GM19395 (cell line): ENCODE measurements at regions not wholly inside any gene's neighbourhood (a gene's known extent, or its start where the extent isn't known, plus 50 kb on each side); places are given as distances from the start of the nearest gene placed in this dataset.

ENCODE experiments used
- ATAC-seq: cut with Tn5 transposase; IDR thresholded peaks from one replicate; pipeline ENCODE4 v1.9.1; 2021; ENCODE audit warnings: mild to moderate bottlenecking, moderate library complexity; ENCODE audit not compliant: unreplicated experiment

DNA sequence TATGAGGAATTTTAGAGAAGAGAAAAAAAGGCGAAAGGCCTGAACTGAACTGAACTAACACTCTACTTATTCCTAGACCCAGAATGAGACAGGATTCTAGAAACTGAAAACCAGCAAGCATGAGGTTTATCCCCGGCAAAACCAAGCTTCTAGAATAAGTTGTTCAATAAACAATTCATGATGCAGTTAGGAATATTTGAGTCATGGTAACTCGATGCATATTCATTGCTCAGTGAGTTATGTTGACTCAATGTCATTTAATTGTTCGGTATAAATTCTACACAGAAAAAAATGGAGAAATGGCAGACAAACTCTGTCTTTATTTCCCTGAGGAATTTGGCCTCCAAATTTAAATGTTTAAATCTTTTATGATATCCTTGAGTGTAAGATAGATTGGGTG lies 321.5 kb downstream of the SATB2 start:
- ATAC-seq = no peak

DNA sequence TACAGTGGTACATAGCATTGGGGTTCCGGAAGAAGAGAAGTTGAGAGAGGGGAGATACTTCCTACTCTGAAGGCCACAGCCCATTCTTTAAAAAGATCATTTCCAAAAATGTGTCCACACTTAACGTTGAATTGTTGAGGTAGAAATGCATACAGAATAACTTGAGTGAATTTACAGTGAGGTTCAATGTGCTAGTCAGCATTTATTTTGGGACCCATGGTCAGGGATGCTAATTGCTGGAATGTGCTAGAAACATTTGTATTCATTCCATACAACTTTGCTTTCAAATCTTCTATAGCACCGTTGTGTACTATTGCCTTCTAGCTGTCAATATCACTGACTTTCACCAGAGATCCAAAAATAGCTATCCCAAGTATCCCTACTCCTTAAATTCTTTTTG lies 325.9 kb downstream of the SATB2 start:
- no peak for ATAC-seq

DNA sequence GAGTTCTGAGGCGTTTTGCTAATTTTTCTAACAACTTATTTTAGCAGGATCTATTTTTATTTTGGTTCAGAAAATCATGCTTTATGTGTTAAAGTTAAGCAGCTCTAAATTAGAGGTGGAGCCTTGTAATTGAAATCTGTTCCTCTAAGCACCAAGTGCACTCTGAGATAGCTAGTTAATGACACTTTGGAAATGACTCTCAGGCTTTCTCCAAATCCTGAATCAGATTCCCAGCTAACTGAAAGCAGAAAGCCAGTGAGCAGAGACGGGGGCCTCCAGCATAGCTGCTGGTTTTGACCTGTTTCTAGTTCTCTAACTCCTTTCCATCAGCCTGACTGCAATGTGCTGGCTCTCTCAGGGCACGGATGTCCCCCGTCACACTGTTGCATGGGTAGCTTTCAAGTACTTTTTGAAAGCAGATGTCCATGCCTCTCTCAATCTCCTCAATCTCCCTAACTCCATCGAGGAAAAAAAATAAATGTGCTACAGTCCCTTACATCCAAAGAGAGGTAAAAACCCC lies 326.5 kb downstream of the SATB2 start:
- no peak for ATAC-seq

DNA sequence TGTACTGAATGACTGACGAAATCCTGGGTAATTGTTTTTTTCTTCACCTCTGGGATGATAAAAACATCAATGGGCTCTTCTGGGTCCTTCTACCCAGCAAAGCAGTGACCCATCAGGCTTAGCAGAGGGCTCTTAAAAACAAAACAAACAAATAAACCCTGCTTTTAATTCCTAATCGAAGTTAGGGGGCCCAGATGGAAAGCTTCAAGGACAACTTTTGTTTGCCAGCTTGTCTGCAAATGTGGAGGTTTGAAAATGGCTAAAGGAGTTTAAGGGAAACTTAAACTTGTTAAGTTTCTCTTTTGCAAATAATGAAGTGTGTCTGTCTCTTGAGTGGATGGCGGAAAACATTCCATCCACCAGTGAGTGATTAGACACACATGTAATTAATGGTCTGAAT lies 327.2 kb downstream of the SATB2 start:
- ATAC-seq = no peak

DNA sequence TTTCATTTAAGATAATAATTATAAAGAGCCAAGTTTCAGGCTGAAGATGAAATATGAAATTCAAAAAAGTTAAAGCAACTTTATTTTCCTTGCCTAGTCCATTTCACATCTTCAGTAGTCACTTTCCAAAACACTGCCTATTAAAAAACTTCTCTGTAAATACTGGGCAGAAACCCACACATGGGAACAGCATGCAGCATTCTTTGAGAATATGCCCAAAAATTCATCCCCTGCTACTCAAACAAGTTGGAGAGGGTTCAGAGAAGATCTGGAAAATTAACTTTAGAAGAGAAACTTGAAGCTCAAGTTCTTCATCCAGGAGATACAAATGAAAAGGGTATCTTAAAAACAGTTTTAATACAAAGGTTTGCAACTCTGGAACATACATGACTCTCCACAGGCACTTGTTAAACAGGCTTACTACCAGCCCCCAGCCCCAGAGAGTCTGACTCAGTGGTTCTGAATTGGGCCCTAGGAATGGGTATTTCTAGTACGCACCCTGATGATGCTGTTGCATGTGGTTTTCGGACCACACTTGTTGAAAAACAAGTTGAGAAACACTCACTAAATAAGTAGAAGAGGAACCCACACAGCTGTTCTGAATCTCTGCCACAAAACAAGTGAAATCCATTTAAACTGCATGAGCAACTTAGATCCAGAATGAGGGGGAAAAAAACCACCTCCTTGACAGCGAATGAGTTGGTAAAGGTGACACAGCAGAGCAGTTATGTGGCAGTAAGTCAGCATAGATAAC lies 329.1 kb downstream of the SATB2 start:
- no peak for ATAC-seq

DNA sequence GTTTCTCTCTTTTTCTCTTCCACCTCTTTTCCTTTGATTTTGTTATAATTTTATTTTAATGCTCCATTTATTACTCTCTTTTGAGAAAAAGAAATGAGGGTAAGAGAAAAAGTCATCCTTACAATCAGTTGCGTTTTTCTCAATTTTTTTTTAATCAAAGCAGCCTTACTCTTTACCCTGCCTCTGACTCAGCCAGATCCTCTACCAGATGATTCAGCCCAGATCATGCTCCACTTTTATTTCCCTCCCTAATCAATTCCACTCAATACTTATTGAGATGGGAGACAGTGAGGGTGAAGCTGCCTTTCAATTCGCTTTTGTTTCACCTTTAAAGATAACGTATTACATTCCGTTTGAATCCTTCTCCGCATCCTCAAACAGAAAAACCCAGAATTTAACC lies 337.9 kb downstream of the SATB2 start:
- ATAC-seq = no peak

DNA sequence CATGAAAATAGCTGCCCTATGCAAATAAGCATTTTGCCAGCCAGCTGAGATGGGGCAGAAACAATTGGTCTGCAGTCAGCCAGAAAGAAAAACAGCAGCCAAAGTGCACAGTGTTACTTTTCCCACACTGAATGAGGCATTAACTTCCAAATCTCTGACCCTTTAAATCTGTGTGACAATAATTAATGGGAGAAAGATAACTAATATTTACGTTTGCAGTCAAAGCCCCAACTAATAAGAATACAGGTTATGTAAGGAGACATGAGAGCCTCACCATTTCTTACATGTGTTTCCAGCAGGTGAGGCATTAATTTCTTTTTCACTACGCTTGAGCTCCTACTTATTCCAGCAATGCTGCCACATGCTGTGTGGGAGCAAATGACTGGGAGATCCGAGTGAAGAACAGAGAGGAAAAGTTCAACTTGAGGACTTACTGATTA lies 339.0 kb downstream of the SATB2 start:
- ATAC-seq = no peak

DNA sequence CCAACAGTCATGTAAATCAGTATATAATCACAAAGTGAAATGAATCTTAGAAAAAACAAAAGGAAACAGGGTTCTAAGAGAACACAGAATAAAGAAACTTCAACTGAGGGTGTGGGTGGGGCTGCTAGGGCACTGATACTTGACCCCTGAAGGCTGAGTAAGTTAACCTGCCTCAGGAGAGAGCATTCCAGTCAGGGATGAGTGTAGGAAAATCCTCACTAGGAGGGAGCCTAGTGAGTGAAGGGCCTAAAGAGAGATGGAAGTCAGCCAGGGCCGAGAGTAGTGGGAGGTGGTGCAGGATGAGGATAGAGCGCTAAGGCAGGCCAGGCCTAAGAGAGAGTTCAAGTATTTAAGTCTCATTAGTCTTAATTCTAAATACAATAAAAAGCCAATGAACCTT lies 342.6 kb downstream of the SATB2 start:
- ATAC-seq = no peak

DNA sequence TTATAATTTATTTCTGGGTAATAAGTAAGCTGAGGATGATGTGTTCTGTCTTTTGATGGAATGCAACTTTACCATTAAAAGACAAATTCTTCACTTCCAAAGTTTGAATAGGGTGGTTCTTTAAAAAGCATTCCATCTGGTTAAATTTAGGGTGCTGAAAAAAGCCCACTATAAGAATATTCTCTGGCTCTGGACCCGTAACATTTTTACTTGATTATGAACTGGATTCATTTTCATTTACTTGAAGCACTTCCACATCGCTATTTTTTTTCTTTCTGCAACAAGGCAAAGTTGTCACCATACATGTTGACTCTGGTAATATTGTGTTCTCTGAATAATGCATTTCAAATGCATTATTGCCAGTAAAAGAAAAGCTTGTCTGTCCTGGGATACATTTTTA lies 344.6 kb downstream of the SATB2 start:
- no peak for ATAC-seq

DNA sequence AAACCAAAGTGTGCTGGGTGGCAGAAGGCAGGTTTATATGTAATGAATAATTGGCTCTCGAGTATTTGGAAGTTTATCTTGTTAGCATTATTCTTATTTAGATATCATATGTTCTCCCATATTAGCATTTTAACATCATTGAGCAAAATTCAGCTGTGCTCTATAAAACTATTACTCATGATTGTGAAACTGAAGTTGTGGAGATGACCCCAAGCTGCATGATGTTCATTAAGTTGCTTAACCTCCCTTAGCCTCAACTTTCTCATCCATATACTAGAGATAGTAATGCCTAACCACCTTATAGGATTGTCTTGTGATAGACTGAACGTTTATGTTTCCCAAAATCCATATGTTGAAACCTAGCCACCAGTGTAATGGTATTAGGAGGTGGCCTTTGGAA lies 346.3 kb downstream of the SATB2 start:
- ATAC-seq = no peak

DNA sequence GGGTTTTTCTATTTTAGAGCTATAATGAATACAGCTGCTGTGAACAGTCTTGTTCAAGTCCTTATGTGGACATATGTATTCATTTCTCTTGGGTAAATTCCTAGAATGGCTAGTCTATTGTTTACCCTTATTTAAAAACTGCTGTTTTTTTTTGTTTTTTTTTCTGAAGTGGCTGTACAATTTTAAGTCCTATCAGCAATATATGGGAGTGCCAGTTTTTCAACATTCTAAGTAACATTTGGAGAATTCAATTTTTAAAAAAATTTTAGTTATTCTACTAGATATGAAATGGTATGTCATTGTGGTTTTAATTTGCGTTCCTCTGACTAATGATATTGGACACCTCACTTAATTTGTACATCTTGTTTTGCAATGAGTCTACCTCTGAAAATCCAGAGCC lies 349.7 kb downstream of the SATB2 start:
- no peak for ATAC-seq

DNA sequence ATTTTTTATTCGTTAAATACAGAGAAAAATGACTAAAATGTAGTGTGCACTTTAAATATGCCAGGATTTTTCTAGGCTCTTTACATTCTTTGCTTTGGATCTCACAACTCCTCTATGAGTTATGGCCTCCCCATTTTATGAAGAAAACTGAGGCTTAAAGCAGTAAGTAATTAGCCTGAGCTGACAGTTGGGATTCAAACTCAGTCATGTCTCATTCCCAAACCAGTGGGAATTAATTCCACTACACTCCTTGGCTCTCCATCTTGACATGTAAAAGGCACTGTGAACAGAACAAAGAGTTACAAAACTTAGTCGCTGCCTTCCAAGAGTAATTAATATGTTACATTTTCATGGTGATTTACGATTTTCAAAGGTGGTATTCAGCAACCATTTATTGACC lies 351.9 kb downstream of the SATB2 start:
- ATAC-seq = no peak

DNA sequence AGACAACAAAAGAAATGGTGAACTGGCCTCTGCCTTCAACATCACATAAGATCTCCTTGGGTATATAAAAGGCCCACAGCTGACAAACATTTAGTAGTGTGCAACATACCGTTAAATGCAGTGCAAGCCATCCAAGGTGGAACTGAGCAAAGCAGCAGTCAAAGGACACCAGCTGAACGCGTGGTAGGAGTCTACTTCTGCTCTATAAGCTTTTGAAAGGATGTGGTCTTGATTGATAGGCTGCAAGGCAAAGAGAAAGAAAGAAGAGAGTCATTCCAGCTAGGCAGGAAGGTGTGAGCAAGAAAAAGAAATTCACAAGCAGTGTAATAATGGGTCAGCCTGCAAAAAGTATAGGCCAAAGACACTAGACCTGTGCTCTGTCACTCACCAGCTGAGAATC lies 356.3 kb downstream of the SATB2 start:
- no peak for ATAC-seq

DNA sequence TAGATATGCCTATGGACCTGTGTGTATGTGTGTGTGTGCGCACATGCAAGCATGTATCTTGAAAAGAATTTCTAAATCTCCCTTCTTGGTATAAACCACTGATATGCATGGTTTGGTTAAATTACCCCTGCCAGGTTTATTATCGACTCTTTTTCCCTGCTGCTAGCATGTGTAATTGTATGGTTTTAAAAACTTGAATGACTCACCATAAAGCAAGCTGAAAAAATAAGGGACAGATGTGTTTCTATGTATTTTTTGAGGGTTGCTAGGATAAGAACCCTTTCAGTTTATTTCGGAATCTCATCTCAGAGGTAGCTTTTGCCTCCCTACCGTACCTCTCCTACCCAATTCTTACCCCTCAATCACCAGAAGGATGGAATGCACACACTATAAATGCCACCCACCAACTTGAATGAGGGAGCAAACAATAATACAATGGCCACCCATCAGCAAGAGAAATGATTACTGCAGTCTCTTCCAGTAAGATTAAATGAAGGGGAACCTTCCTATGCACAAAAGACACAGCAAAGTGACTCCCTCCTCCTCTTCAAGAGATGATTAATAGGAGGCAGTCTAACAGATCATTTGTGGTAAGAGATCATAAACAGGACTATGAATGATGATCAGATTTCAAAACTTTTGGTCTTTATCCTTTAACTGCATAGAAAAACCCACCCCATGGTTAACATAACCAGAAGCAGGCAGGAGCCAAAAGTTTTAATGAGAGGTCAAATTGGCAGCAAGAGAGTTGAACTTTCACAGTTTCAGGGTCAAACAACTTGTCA lies 357.2 kb downstream of the SATB2 start:
- ATAC-seq = no peak

DNA sequence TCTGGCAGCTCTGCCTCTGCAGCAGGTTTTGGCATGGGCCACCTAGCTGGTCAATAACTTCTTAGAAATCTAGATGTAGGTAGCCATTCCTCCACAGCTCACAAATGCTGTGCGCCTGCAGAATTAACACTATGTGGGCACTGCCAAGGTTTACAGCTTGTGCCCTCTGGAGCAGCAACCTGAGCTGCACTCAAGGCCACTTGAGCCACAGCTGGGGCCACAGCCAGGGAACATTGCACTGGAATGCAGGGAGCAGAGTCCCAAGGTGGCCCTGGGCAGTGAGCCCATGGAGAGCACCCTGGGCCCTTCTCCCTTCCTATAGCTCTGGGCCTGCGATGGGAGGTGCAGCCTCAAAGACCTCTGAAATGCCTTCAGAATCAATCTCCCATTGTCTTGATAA lies 365.3 kb downstream of the SATB2 start:
- ATAC-seq = no peak

DNA sequence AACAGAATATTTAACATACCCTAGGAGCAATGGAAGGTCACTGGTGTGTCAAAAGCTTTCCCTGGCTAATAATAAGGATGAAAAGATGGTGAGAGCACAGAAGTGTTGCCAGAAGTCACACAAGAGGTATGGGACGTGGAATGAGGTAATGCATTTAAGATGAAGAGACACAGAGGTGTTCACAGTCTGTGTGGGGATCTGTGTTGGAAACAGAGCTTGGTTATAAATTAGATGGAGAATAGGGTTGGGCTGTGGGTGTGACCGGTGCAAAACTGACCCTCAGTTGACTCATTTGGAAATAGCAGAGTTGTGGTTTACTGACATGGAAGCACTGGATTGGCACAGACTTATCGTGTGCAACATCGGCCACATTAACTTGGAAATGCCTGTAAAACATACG lies 372.5 kb downstream of the SATB2 start:
- no peak for ATAC-seq

DNA sequence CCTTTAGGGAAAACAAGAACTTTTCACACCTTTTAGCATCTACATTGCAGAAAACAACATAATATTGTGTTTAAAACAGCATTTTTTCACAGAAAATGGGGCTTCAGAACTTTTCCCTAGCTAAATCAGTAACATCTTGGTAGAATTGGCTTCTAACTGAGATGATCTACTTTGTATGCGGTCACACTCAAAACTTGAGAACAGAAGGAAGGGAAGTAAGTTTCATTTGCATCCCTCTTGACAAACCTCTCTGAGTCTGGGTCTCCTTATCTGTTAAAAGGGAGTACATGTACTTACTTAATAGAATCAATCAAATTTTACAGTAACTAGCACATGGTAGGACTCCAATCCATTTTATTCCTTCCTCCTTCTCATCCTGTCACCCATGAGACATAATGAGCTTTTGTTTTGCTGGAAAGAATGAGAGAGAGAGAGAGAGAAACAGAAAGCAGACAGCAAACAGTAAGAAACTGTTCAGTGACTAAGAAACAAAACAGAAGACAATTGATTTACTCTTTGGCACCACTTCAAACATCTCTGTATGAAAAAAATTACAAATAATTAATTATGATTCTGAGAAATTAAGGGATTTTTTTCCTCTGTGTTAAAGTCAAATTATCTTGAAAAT lies 387.3 kb downstream of the SATB2 start:
- ATAC-seq = no peak

DNA sequence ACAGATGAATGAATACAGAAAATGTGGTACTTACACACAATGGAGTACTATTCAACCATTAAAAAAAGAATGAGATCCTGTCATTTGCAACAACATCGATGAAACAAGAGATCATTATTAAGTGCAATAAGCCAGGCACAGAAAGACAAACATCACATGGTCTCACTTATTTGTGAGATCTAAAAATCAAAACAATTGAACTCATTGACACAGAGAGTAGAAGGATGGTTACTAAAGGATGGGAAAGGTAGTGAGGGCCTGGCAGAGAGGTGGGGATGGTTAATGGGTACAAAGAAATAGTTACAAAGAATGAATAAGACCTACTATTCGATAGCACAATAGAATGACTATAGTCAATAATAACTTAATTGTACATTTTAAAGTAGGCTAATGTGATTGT lies 393.5 kb downstream of the SATB2 start:
- ATAC-seq = no peak

DNA sequence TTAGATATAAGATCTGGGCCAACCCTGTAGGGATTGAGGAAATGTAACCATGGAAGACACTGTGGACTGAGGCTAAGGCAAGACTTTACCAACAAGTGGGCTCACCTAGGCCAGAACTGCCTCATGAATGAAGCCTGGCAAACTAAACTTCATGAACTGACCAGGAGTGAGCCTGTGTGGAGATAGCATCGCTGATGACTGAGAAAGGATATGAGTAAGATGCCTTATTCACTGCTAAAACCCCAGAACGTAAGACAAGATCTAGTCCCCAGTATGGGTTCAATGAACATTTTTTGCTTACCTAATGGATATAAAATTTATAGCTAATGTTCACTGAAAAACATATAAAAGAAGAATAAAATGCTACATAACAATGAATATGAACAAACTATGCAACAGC lies 399.8 kb downstream of the SATB2 start:
- ATAC-seq = no peak

DNA sequence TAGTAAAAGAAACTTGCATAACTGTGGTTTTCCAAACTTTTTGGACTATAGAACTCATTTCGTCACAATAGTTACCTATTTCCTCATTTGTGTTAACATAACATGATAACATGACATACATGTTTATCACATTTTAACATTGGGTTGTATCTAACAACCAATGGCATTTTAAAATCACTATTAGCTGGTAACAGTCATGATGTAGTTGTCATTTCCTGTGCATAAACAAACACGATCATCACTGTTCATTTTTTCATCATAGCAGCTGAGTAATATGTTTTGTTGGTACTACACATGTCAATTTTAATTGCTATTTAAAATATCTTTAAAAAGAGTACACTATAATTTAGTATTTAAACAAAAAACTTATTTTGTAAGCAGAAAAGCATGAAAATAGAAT lies 402.4 kb downstream of the SATB2 start:
- ATAC-seq = no peak

DNA sequence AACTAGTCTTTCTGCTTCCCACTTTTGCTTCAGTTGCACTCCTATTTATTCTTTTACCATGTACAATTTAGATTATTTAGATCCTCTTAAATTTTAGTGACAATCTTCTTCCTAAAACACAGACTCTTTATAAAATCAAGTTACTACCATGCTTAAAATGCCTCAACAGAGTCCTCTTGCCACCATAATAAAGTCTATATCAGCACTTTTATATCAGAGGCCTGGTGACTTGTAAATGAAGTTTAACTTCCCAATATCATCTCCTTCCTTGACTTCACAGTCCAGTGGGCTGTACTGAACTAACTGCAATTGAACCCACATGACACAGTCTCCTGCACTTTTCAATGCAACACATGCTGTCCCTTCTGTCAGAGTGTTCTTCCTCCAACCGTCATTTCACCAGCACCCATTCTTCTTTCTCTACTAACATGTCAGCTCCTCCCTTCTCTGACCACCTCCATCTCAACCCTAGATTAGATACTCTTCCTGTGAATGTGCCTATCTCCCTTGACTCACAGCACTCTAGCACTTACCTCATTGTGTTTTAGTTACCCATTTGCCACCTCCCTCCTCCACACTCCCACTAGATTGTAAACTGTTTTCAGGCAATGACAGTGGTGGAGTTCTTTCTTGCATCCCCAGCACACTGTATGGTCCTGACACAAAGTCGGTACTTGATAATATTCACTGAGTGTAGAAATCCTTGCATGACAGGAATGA lies 414.9 kb downstream of the SATB2 start:
- ATAC-seq = no peak
